Heart right ventricle (tissue), 16 donors: ENCODE measurements at regions not wholly inside any gene's neighbourhood (a gene's known extent, or its start where the extent isn't known, plus 50 kb on each side); places are given as distances from the start of the nearest gene placed in this dataset.

Source experiments
- ATAC-seq, 8 donors: fragments of 200-7000 bp; cut with Tn5 transposase; one replicate each; pipeline ENCODE4 v1.9.1; 2020; ENCODE audit warnings: mild to moderate bottlenecking in 8 of 8, moderate library complexity in 8 of 8, moderate number of reproducible peaks in 1 of 8
- DNase-seq, 2 donors: peaks; one replicate each; pipeline ENCODE4 v3.0.0-alpha.2; 2020
- H3K27ac ChIP-seq, 10 donors: fragments of 200-600 bp; sonication (generic) in 2 of 10; one replicate each; pipeline versions ENCODE4 v1.5.0 to v1.8.0; 2020 to 2022; ENCODE audit warnings: mild to moderate bottlenecking in 3 of 10
- H3K27me3 ChIP-seq, 7 donors: fragments of 200-600 bp; one replicate each; pipeline ENCODE4 v1.8.0; 2021 to 2022; ENCODE audit warnings: mild to moderate bottlenecking in 2 of 7
- H3K36me3 ChIP-seq, 9 donors: fragments of 200-600 bp; sonication (generic) in 1 of 9; one replicate each; pipeline versions ENCODE4 v1.5.0 to v1.8.0; 2020 to 2022; ENCODE audit warnings: mild to moderate bottlenecking in 2 of 9
- H3K4me1 ChIP-seq, 9 donors: fragments of 200-600 bp; sonication (generic) in 1 of 9; one replicate each; pipeline versions ENCODE4 v1.5.0 to v1.8.0; 2020 to 2022; ENCODE audit warnings: mild to moderate bottlenecking in 4 of 9
- H3K4me3 ChIP-seq, 10 donors: fragments of 200-600 bp; sonication (generic) in 2 of 10; one replicate each; pipeline versions ENCODE4 v1.5.0 to v1.8.0; 2020 to 2022; ENCODE audit warnings: mild to moderate bottlenecking in 7 of 10, moderate library complexity in 2 of 10
- H3K9me3 ChIP-seq, 11 donors: fragments of 200-600 bp in 10 of 11; sonication (generic) in 2 of 11; one replicate each; pipeline versions ENCODE4 v1.5.0 to v1.8.0; 2013 to 2022; ENCODE audit warnings: mild to moderate bottlenecking in 2 of 11, control low read depth in 1 of 11, moderate library complexity in 1 of 11
- WGBS, 2 donors: extraction: QIAGEN DNeasy Blood & Tissue Kit; methylation state at CpG; one replicate each; pipeline ENCODE4 v1.1.7; 2013; ENCODE audit warnings: inconsistent platforms in 1 of 2; 5-methylcytosine and 5-hydroxymethylcytosine counted together
- intact Hi-C, 10 donors: fragments of 100-400 bp; cut with DNase I; formaldehyde crosslinking; loops; one replicate each; pipeline versions ENCODE4 v1.11.1 to v1.14.2; 2022
- TF ChIP-seq, protein P1 (sequence below), 9 donors: fragments of 200-600 bp; sonication (generic) in 2 of 9; IDR thresholded peaks; one replicate each; pipeline versions ENCODE4 v1.5.0 to v1.8.0; 2021 to 2022; ENCODE audit warnings: antibody characterized with exemption in 9 of 9, mild to moderate bottlenecking in 5 of 9, moderate library complexity in 1 of 9
- donor health status: Arrhythmogenic right ventricular cardiomyopathy.
- donor health status: ischemic (EF 13 %, LVEDD 7.1; RV severe dilation, severe dysfunction).
- donor health status: healthy with polysubstance abuse.
- donor health status: DM: no; HTN: yes; CAD: no.
- donor health status: DM: no; HTN: no; CAD: no.
- donor health status: ischemic (EF 25% LVEDD 6.9; RV normal size, moderate dysfunction).
- donor health status: ischemic (EF 25% LVEDD 5.7; RV mildly dilated, moderate dysfunction).
- donor health status: healthy.
- donor health status: DM: yes; HTN: yes; CAD: no.
- donor health status: Ischemic cardiomyopathy.
- donor health status: ischemic (EF 35%, LVEDD 5.7; RV mildly dilated, moderate dysfunction).
- donor health status: nonischemic (EF 11% LVEDD 7.7; RV severe dilation, severe dysfunction).
- donor health status: DM: yes; HTN: yes; CAD: no.
- donor health status: PGD.
- donor health status: ischemic (EF 29% LVEDD 5.4; RV normal size, mild dysfunction).
- donor health status: nonischemic (EF 23%, LVEDD 6.1; RV moderate dilation, normal function).

DNA sequence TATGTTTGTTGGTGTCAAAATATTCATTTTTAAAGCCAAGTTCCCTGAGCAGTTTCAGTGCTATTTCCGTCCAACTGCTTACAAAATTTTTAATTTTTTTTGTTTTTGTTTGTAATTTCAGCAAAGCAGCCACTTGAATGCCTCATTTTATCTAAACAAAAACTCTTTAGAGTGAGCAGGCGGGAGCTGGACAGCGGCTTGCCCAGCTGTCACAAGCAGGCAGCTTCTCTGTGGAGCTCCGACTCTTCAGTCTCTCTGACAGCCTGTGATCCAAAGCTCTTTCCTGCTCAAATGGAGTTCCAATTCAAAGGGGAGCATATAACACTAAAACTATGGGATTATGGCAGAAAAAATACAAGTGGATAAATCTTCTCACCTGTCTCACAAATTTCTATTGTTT is 618.3 kb upstream of the PCDH20 start:
- intact Hi-C loops, result no loop called here
- Histone ChIP-seq H3K36me3 (no peaks in the 10 kb centered on the region), H3K4me1 (no peaks in the 10 kb centered on the region), H3K27me3 (no peaks in the 10 kb centered on the region), H3K9me3 (no peaks in the 10 kb centered on the region), H3K27ac (no peak overlapping the region), H3K4me3 (no peak overlapping the region)
- 45 to 46% methylated on average over 4 of the region's 4 CpGs for WGBS, 2 donors
- no peak for ATAC-seq
- no peak for DNase-seq
- TF ChIP-seq, protein P1, sequence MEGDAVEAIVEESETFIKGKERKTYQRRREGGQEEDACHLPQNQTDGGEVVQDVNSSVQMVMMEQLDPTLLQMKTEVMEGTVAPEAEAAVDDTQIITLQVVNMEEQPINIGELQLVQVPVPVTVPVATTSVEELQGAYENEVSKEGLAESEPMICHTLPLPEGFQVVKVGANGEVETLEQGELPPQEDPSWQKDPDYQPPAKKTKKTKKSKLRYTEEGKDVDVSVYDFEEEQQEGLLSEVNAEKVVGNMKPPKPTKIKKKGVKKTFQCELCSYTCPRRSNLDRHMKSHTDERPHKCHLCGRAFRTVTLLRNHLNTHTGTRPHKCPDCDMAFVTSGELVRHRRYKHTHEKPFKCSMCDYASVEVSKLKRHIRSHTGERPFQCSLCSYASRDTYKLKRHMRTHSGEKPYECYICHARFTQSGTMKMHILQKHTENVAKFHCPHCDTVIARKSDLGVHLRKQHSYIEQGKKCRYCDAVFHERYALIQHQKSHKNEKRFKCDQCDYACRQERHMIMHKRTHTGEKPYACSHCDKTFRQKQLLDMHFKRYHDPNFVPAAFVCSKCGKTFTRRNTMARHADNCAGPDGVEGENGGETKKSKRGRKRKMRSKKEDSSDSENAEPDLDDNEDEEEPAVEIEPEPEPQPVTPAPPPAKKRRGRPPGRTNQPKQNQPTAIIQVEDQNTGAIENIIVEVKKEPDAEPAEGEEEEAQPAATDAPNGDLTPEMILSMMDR (IDR thresholded peaks at IDR 0.05), result no peak

DNA sequence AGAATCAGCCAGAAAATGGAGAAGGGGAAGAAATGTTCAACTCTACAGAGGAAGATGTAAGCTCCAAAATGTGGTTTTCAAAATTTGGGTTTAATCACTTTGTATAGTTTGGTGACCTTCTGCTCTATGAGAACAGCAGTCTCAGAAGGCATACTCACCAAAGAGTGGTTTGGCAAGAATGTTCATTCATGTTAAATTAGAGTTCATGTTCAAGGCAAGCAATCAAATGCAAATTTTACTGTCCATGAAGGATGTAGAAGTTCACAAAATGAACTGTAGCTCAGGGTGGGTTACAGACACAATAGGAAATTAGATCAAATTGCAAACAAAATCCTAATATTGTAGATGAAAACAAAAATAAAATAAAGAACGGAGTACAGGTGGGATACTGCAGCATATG is 606.7 kb upstream of the PCDH20 start:
- intact Hi-C loops, result no loop called here
- no peaks in the 10 kb centered on the region for H3K36me3 ChIP-seq
- no peak overlapping the region for H3K27ac ChIP-seq
- TF ChIP-seq, protein P1 (IDR thresholded peaks at IDR 0.05), result no peak
- H3K4me3 ChIP-seq, result no peak overlapping the region
- ATAC-seq, result no peak
- WGBS, 2 donors, result 81 to 87% methylated on average over 1 of the region's 1 CpG
- H3K9me3 ChIP-seq, result no peaks in the 10 kb centered on the region
- no peaks in the 10 kb centered on the region for H3K27me3 ChIP-seq
- DNase-seq, result no peak
- H3K4me1 ChIP-seq, result no peaks in the 10 kb centered on the region

DNA sequence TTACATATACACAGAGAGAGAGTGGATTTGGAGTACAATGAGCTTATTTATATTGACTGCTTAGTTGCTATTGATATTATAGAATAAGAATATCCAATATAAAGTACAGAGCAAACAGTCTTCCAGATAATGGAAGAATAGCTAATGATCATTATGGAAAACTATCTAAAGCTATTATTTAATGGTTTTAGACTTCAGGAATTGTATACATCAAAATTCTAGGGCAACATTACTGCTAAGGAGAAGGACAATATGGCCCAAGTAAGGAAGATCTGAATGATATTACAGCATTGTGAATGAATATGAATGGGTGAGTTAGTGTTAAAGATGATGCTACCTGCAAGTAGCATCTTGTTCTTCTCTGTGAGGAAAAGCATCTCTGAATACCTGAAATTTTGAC is 604.2 kb upstream of the PCDH20 start:
- H3K27ac ChIP-seq, result no peak overlapping the region
- no peaks in the 10 kb centered on the region for H3K36me3 ChIP-seq
- H3K9me3 ChIP-seq, result no peaks in the 10 kb centered on the region
- no peaks in the 10 kb centered on the region for H3K4me1 ChIP-seq
- no peak for ATAC-seq
- intact Hi-C loops, result no loop called here
- H3K4me3 ChIP-seq, result no peak overlapping the region
- DNase-seq, result no peak
- H3K27me3 ChIP-seq, result no peaks in the 10 kb centered on the region
- TF ChIP-seq, protein P1 (IDR thresholded peaks at IDR 0.05), result no peak

DNA sequence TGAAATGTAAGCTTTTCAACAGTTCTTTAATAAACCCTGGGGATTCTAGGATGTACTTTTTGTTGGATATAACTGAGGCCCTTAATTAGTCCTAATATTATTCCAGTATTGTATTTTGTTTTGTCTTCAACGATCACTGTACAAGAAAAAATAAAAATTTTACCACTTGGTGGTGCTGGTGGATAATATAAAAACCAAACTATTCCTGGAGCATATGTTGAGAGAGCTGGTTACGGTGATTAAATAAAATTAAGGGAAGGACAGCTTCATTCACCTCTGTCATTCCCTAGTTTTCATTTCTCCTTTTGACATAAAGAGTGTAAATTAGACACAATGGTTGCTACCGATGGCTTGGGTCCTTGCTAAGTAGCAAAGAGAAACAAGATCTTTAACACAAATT is 598.6 kb upstream of the PCDH20 start:
- no peaks in the 10 kb centered on the region for H3K9me3 ChIP-seq
- H3K4me1 ChIP-seq, result no peaks in the 10 kb centered on the region
- no peak for ATAC-seq
- no peak for DNase-seq
- H3K4me3 ChIP-seq, result no peak overlapping the region
- TF ChIP-seq, protein P1 (IDR thresholded peaks at IDR 0.05), result peak in 5 of 9 donors; percentile 8 to 37 (median 21)
- intact Hi-C loops, result no loop called here
- H3K27me3 ChIP-seq, result no peaks in the 10 kb centered on the region
- H3K36me3 ChIP-seq, result no peaks in the 10 kb centered on the region
- H3K27ac ChIP-seq, result no peak overlapping the region
- WGBS, 2 donors, result 23 to 29% methylated on average over 3 of the region's 3 CpGs

DNA sequence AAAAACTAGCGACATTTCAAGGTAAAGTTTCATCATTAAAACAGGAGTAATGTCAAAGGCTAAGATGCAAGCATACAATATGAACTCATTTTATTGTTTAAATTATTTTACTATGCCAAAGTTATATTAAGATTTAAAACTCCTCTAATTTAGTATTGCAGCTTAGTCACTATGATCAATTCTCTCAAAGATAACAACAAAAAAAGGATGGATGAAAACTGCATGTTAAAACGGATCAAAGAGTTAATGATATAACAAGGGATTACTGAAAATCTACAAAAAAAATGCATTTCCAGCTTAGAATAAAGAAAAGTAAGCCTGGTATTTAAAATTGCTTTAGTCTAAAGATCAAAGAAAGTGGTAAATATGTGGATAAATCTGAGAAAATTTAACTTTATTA is 587.8 kb upstream of the PCDH20 start:
- Histone ChIP-seq H3K4me3 (no peak overlapping the region), H3K27me3 (no peaks in the 10 kb centered on the region), H3K4me1 (no peaks in the 10 kb centered on the region), H3K9me3 (peaks cover 0 to 10% (median 0%) of the 10 kb centered on the region in 11 donors), H3K27ac (no peak overlapping the region), H3K36me3 (no peaks in the 10 kb centered on the region)
- TF ChIP-seq, protein P1 (IDR thresholded peaks at IDR 0.05), result no peak
- DNase-seq, result no peak
- ATAC-seq, result no peak
- 66 to 70% methylated on average over 2 of the region's 2 CpGs for WGBS, 2 donors
- intact Hi-C loops, result no loop called here
